KMS-11 (cell line): ENCODE measurements at regions not wholly inside any gene's neighbourhood (a gene's known extent, or its start where the extent isn't known, plus 50 kb on each side); places are given as distances from the start of the nearest gene placed in this dataset.
"Not testable (repeated sequence)": the region's sequence is repeated elsewhere in the genome, so short reads cannot be mapped to it uniquely, and the experiment has no call there.

Experiments
- H2AFZ ChIP-seq: fragments of 200-600 bp; sonication (generic); 2 replicates; pipeline ENCODE4 v1.6.1; 2016; ENCODE audit warnings: antibody characterized with exemption, mixed run types, low read depth
- H3K27ac ChIP-seq: fragments of 200-600 bp; sonication (generic); 2 replicates; pipeline ENCODE4 v1.6.1; 2016; ENCODE audit warnings: mild to moderate bottlenecking, mixed run types
- H3K27me3 ChIP-seq: fragments of 200-600 bp; sonication (generic); 2 replicates; pipeline ENCODE4 v1.6.1; 2017; ENCODE audit warnings: mild to moderate bottlenecking, low read depth, mixed run types, moderate library complexity; ENCODE audit not compliant: insufficient read depth
- H3K36me3 ChIP-seq: fragments of 200-600 bp; sonication (generic); 2 replicates; pipeline ENCODE4 v1.6.1; 2017; ENCODE audit warnings: mild to moderate bottlenecking, mixed run types; ENCODE audit not compliant: insufficient read depth
- H3K4me1 ChIP-seq: fragments of 200-600 bp; sonication (generic); 2 replicates; pipeline ENCODE4 v1.6.1; 2016; ENCODE audit warnings: mild to moderate bottlenecking, low read depth, mixed run types; ENCODE audit not compliant: poor library complexity, severe bottlenecking
- H3K4me2 ChIP-seq: fragments of 200-600 bp; sonication (generic); 2 replicates; pipeline ENCODE4 v1.7.0; 2016; ENCODE audit warnings: mild to moderate bottlenecking, mixed run types
- H3K4me3 ChIP-seq: fragments of 200-600 bp; sonication (generic); IDR thresholded peaks from 2 replicates; pipeline ENCODE4 v1.6.1; 2017; ENCODE audit warnings: low read depth, low read length, mixed read lengths; ENCODE audit not compliant: insufficient read depth
- H3K79me2 ChIP-seq: fragments of 200-600 bp; sonication (generic); 2 replicates; pipeline ENCODE4 v1.6.1; 2016; ENCODE audit warnings: low read depth, mixed run types; ENCODE audit not compliant: insufficient read depth
- H3K9ac ChIP-seq: fragments of 200-600 bp; sonication (generic); 2 replicates; pipeline ENCODE4 v1.6.1; 2016; ENCODE audit warnings: mild to moderate bottlenecking, mixed run types
- H4K20me1 ChIP-seq: fragments of 200-600 bp; sonication (generic); 2 replicates; pipeline ENCODE4 v1.6.1; 2016; ENCODE audit warnings: mild to moderate bottlenecking, mixed run types; ENCODE audit not compliant: insufficient read depth
- CTCF ChIP-seq: fragments of 200-600 bp; sonication (generic); conservative IDR thresholded peaks from 2 replicates; pipeline ENCODE4 v1.6.1; 2017; ENCODE audit warnings: low read depth, mild to moderate bottlenecking, antibody characterized with exemption, low read length, moderate library complexity, mixed read lengths

GRCh38 chr10:9560976-9561375, 1456.7 kb upstream of the CELF2 start:
- Histone ChIP-seq H3K4me2 (no peak overlapping the region), H3K27ac (no peak overlapping the region), H3K4me3 (no peak overlapping the region), H3K9ac (no peak overlapping the region), H2AFZ (no peak overlapping the region), H3K4me1 (no peaks in the 10 kb centered on the region), H3K27me3 (no peaks in the 10 kb centered on the region), H3K79me2 (no peaks in the 10 kb centered on the region), H3K36me3 (no peaks in the 10 kb centered on the region), H4K20me1 (no peaks in the 10 kb centered on the region)
- no peak for TF ChIP-seq CTCF

GRCh38 chr10:9561821-9562505, 1455.7 kb upstream of the CELF2 start:
- Histone ChIP-seq H3K4me3 (no peak overlapping the region), H2AFZ (no peak overlapping the region), H3K4me2 (no peak overlapping the region), H3K9ac (no peak overlapping the region), H4K20me1 (no peaks in the 10 kb centered on the region), H3K4me1 (no peaks in the 10 kb centered on the region), H3K36me3 (no peaks in the 10 kb centered on the region), H3K27ac (no peak overlapping the region), H3K79me2 (no peaks in the 10 kb centered on the region), H3K27me3 (no peaks in the 10 kb centered on the region)
- no peak for TF ChIP-seq CTCF

GRCh38 chr10:9577746-9578145, 1439.9 kb upstream of the CELF2 start:
- H3K9ac ChIP-seq, result no peak overlapping the region
- no peaks in the 10 kb centered on the region for H3K36me3 ChIP-seq
- no peak overlapping the region for H2AFZ ChIP-seq
- H3K27ac ChIP-seq, result no peak overlapping the region
- no peak overlapping the region for H3K4me2 ChIP-seq
- H3K79me2 ChIP-seq, result no peaks in the 10 kb centered on the region
- no peak overlapping the region for H3K4me3 ChIP-seq
- no peaks in the 10 kb centered on the region for H3K27me3 ChIP-seq
- no peaks in the 10 kb centered on the region for H3K4me1 ChIP-seq
- H4K20me1 ChIP-seq, result no peaks in the 10 kb centered on the region
- TF ChIP-seq CTCF, result no peak

DNA sequence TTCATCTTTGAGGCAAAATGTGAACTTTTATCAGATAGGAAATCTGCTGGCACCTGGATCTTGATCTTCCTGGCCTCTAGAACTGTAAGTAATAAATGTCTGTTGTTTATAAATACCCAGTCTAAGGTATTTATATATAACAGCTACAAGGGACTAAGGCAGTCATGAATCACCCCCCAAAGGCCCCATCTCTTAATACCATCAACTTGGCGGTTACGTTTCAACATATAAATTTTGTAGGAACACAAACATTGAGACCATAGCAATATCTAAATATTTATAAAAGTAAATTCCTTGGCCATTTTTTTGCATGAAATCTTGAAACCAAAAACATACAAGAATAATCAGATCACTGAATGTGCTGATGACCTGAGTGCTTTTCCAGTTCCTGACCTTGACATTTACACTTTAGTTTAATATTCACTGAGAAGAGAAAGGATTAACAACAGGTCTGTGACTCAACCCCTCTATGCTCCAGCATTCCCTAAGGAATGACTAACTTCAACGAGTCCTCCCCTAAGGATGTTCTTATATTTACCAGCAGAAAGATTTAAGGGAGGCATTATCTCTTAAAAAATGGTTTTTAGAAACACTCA, 1438.5 kb upstream of the CELF2 start:
- no peaks in the 10 kb centered on the region for H3K79me2 ChIP-seq
- TF ChIP-seq CTCF, result no peak
- H3K4me3 ChIP-seq, result no peak overlapping the region
- no peak overlapping the region for H2AFZ ChIP-seq
- no peak overlapping the region for H3K4me2 ChIP-seq
- H3K36me3 ChIP-seq, result no peaks in the 10 kb centered on the region
- H4K20me1 ChIP-seq, result no peaks in the 10 kb centered on the region
- H3K27ac ChIP-seq, result no peak overlapping the region
- H3K9ac ChIP-seq, result no peak overlapping the region
- no peaks in the 10 kb centered on the region for H3K4me1 ChIP-seq
- no peaks in the 10 kb centered on the region for H3K27me3 ChIP-seq

DNA sequence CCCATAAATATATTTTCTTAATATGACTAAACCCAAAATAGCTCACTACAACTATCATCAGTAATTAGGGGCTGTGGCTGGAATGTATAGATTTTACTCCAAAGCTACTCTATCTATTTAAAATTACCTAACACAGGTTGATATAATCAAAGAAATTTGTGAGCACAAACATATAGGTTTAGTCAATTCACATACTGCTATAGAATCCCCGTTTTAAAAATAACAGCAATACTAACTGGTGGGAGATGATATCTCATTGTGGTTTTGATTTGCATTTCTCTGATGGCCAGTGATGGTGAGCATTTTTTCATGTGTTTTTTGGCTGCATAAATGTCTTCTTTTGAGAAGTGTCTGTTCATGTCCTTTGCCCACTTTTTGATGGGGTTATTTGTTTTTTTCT, 1434.9 kb upstream of the CELF2 start:
- not testable (repeated sequence) for H3K27me3 ChIP-seq, H3K36me3 ChIP-seq, H3K4me3 ChIP-seq, H4K20me1 ChIP-seq, H3K4me2 ChIP-seq, H3K9ac ChIP-seq, H3K79me2 ChIP-seq, H3K4me1 ChIP-seq, H3K27ac ChIP-seq, H2AFZ ChIP-seq
